Stimulated activated CD8-positive, alpha-beta memory T cell treated with anti-CD3 and anti-CD28 coated beads, Interleukin-4, amount 100 ng/mL, for 48 hours (primary cell): ENCODE measurements at regions not wholly inside any gene's neighbourhood (a gene's known extent, or its start where the extent isn't known, plus 50 kb on each side); places are given as distances from the start of the nearest gene placed in this dataset.

Experiments
- DNase-seq: peaks from one replicate; pipeline ENCODE4 v3.0.0-alpha.2; 2020

GRCh38 chr5:167961731-167962130, 329.7 kb upstream of the WWC1 start:
- DNase-seq: no peak

GRCh38 chr5:167964529-167964928, 326.9 kb upstream of the WWC1 start:
- no peak for DNase-seq

- no peak for DNase-seq
Measured at GRCh38 chr5:167965710-167966109, 325.7 kb upstream of the WWC1 start.

- DNase-seq: no peak
Measured at GRCh38 chr5:167966979-167967378, 324.5 kb upstream of the WWC1 start.

- DNase-seq: no peak
Measured at GRCh38 chr5:167967494-167968177, 323.8 kb upstream of the WWC1 start.

GRCh38 chr5:167968837-167969236, 322.6 kb upstream of the WWC1 start:
- DNase-seq: no peak

GRCh38 chr5:167969998-167970397, 321.4 kb upstream of the WWC1 start:
- no peak for DNase-seq

GRCh38 chr5:167971706-167972105, 319.7 kb upstream of the WWC1 start:
- no peak for DNase-seq

GRCh38 chr5:167973126-167973525, 318.3 kb upstream of the WWC1 start:
- DNase-seq: no peak

- no peak for DNase-seq
Measured at GRCh38 chr5:167984951-167985350, 306.5 kb upstream of the WWC1 start.

- DNase-seq: no peak
Measured at GRCh38 chr5:167985373-167985772, 306.1 kb upstream of the WWC1 start.

GRCh38 chr5:167987490-167988280, 303.8 kb upstream of the WWC1 start:
- DNase-seq: no peak

- no peak for DNase-seq
Measured at GRCh38 chr5:167992868-167993267, 298.6 kb upstream of the WWC1 start.

GRCh38 chr5:167993771-167994170, 297.7 kb upstream of the WWC1 start:
- no peak for DNase-seq

GRCh38 chr5:167995844-167996425, 295.5 kb upstream of the WWC1 start:
- no peak for DNase-seq

- DNase-seq: no peak
Measured at GRCh38 chr5:167998148-167998767, 293.2 kb upstream of the WWC1 start.

GRCh38 chr5:167999182-167999581, 292.3 kb upstream of the WWC1 start:
- DNase-seq: no peak

- no peak for DNase-seq
Measured at GRCh38 chr5:168001318-168001717, 290.1 kb upstream of the WWC1 start.

- no peak for DNase-seq
Measured at GRCh38 chr5:168002116-168002515, 289.3 kb upstream of the WWC1 start.

- DNase-seq: no peak
Measured at GRCh38 chr5:168005093-168005492, 286.4 kb upstream of the WWC1 start.

- no peak for DNase-seq
Measured at GRCh38 chr5:168005936-168006335, 285.5 kb upstream of the WWC1 start.

GRCh38 chr5:168006456-168007130, 284.9 kb upstream of the WWC1 start:
- no peak for DNase-seq

GRCh38 chr5:168007286-168007685, 284.2 kb upstream of the WWC1 start:
- no peak for DNase-seq
